Stimulated activated naive CD8-positive, alpha-beta T cell treated with anti-CD3 and anti-CD28 coated beads, Interleukin-15, Interleukin-2, amounts not matched to agents 100 ng/mL and 50 ng/mL, for 24 hours (primary cell): ENCODE measurements at regions not wholly inside any gene's neighbourhood (a gene's known extent, or its start where the extent isn't known, plus 50 kb on each side); places are given as distances from the start of the nearest gene placed in this dataset.
"Not testable (repeated sequence)": the region's sequence is repeated elsewhere in the genome, so short reads cannot be mapped to it uniquely, and the experiment has no call there.

Source experiments
- H3K27ac Mint-ChIP-seq: one replicate; pipeline ENCODE4 v1.8.0; 2021; ENCODE audit warnings: mild to moderate bottlenecking, mixed read lengths
- H3K27me3 Mint-ChIP-seq: one replicate; pipeline ENCODE4 v1.8.0; 2021; ENCODE audit warnings: mixed read lengths
- H3K36me3 Mint-ChIP-seq: one replicate; pipeline ENCODE4 v1.8.0; 2021; ENCODE audit warnings: low read depth, mixed read lengths
- H3K4me1 Mint-ChIP-seq: one replicate; pipeline ENCODE4 v1.8.0; 2021; ENCODE audit warnings: low read depth, mixed read lengths
- H3K4me3 Mint-ChIP-seq: one replicate; pipeline ENCODE4 v1.8.0; 2021; ENCODE audit warnings: mild to moderate bottlenecking, mixed read lengths
- H3K9me3 Mint-ChIP-seq: one replicate; pipeline ENCODE4 v1.8.0; 2021; ENCODE audit warnings: mixed read lengths

DNA sequence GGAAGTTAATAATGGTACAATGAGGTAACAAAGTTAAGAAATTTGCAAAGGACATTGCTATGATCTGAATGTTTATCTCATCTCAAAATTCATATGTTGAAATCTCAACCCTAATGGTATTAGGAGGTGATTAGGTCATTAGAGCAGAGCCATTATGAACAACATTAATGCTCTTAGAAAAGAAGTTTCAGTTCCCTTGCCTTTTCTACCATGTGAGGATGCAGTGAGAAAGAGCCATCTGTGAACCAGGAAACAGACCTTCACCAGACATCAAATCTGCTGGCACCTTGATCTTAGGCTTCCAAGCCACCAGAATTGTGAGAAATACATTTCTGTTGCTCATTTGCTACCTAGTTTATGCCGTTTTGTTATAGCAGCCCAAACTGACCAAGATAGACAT, 757.6 kb downstream of the NR4A2 start:
- Mint-ChIP-seq H3K36me3 (no peaks in the 10 kb centered on the region), H3K4me3 (no peak overlapping the region), H3K9me3 (no peaks in the 10 kb centered on the region), H3K4me1 (no peaks in the 10 kb centered on the region), H3K27ac (no peak overlapping the region), H3K27me3 (no peaks in the 10 kb centered on the region)

DNA sequence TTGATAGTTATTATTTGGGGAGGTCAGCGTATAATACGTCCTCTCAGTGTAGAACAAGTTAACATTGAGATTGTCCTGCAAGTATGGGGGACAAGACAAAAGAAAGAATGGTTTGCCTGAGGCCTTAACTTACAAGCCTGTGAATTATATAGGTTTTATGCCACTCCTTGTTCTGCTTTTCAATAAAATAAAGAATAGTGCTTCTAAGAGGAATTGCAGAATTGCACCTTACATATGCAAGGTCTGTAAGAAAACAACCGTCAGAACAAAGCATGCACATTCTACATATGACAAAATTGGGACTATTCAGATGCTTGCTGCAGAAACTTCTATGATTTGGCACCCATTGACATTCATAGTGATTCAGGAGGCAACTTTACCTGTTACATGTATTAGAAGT, 785.0 kb downstream of the NR4A2 start:
- H3K27ac Mint-ChIP-seq = no peak overlapping the region
- no peaks in the 10 kb centered on the region for H3K9me3 Mint-ChIP-seq
- H3K4me3 Mint-ChIP-seq = no peak overlapping the region
- no peaks in the 10 kb centered on the region for H3K4me1 Mint-ChIP-seq
- H3K36me3 Mint-ChIP-seq = no peaks in the 10 kb centered on the region
- no peaks in the 10 kb centered on the region for H3K27me3 Mint-ChIP-seq

DNA sequence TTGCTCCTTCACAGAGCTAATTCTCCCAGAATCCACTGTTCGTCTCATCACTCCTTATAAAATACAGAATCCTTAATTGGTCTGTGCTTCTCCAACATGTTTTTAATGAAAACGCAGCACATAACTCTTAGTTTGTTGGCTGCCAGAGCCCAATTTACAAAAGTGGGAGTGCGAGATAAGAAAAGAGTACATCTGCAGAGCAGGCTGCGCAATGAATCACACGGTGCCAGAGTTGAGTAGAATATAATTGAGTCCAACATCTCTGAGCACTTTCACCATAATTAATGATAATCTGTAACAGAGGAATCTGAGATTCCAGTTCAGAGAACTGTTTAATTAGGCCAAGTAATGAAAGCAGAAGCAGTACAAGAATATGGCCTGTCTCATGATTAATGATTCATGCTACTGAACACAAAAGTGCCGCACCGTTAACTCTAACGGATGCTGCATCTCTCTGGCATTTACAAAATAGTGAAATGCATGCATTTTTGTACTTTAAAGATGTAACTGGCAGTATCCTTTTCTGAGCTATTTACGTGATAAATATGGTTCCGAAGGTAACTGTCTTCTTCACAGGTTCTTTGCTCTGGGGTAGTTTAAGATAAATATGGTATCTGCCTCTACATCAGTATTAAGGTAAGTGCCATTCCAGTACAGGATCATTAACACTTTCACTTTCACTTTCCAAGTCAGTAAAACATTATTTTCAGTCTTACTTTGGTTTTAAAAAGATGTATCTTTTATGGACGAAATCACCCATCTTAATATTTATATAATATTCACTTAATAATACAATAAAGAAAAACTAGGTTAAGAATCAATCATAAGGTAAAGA, 785.6 kb downstream of the NR4A2 start:
- H3K36me3 Mint-ChIP-seq = no peaks in the 10 kb centered on the region
- no peaks in the 10 kb centered on the region for H3K9me3 Mint-ChIP-seq
- H3K27ac Mint-ChIP-seq = no peak overlapping the region
- H3K27me3 Mint-ChIP-seq = no peaks in the 10 kb centered on the region
- no peaks in the 10 kb centered on the region for H3K4me1 Mint-ChIP-seq
- no peak overlapping the region for H3K4me3 Mint-ChIP-seq

DNA sequence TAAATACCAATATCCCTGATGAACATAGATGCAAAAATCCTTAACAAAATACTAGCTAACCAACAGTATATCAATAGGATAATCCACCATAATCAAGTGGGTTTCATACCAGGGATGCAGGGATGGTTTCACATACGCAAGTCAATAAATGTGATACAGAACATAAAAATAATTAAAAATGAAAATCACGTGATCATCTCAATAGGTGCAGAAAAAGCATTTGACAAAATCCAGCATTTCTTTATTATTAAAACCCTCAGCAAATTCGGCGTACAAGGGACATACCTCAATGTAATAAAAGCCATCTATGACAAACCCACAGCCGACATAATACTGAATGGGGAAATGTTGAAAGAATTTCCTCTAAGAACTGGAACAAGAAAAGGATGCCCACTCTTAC, 793.5 kb downstream of the NR4A2 start:
- H3K9me3 Mint-ChIP-seq, H3K4me1 Mint-ChIP-seq, H3K27ac Mint-ChIP-seq, H3K4me3 Mint-ChIP-seq, H3K36me3 Mint-ChIP-seq, H3K27me3 Mint-ChIP-seq: not testable (repeated sequence)

DNA sequence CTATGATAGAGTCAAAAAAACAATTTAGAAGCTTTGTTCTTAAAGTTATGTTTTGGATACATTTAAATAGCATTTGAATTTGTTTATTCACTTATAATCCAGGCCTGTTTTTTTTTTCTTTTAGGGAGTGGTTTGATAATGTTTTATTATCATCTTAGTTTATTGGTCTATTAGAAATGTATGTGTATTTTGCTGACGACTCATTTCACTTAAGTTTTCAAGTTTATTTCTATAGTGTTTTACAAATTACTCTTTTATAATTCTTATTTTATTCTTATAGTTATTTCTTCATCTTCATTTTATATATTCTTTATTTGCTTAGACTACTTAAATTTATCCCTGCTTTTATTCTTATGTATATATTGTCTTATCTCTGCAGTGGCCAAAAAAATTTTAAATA, 804.5 kb downstream of the NR4A2 start:
- H3K4me1 Mint-ChIP-seq = no peaks in the 10 kb centered on the region
- H3K9me3 Mint-ChIP-seq = no peaks in the 10 kb centered on the region
- H3K27ac Mint-ChIP-seq = no peak overlapping the region
- H3K27me3 Mint-ChIP-seq = no peaks in the 10 kb centered on the region
- no peaks in the 10 kb centered on the region for H3K36me3 Mint-ChIP-seq
- H3K4me3 Mint-ChIP-seq = no peak overlapping the region

DNA sequence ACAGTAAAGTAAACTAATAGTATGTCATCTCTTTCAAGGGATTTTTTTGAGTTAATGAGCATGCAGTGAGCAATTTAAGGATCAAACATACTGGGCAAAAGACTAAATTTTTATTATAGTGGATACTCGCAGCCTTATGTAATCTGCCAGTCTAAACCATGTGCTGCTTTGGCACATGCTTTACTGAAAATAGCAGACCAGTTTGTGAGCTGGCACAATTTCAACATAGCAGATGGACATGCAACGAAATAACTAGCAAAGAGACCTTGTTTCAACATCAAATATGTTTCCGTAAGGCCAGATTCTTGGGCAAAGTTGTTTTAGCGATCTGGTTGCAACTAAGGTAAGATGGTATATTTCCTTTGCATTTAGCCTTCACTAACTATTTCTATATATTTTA, 807.3 kb downstream of the NR4A2 start:
- H3K27ac Mint-ChIP-seq = no peak overlapping the region
- no peaks in the 10 kb centered on the region for H3K36me3 Mint-ChIP-seq
- no peaks in the 10 kb centered on the region for H3K9me3 Mint-ChIP-seq
- H3K4me1 Mint-ChIP-seq = no peaks in the 10 kb centered on the region
- H3K27me3 Mint-ChIP-seq = no peaks in the 10 kb centered on the region
- no peak overlapping the region for H3K4me3 Mint-ChIP-seq

DNA sequence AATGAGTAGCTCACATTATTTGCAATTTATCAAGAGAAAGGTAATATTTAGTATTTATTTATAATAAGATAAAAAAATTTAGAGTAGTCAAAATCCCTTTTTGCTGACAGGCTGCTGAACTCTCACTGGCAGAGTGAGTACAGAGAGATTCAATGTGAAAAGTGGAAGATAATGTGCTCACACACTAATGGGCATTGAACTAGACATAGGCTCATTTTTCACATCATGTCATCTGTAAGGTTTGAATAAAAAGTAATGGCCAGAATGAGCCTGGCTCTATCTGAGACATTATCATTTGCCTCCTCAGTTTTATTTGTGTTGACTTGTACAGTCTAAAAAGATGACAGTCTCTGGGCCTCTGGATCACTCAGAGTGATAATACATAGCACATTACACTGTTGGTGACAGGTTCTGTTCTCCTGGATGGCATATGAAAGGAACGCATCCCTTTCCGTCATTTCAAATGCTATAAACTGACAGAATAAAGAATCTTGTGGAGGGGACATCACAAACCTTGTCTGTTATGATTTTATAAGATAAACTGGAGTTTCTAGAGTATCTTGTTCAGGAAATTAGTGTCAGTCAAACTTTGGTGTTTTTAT, 812.9 kb downstream of the NR4A2 start:
- Mint-ChIP-seq H3K36me3 (no peaks in the 10 kb centered on the region), H3K27me3 (no peaks in the 10 kb centered on the region), H3K4me3 (no peak overlapping the region), H3K9me3 (no peaks in the 10 kb centered on the region), H3K4me1 (no peaks in the 10 kb centered on the region), H3K27ac (no peak overlapping the region)

DNA sequence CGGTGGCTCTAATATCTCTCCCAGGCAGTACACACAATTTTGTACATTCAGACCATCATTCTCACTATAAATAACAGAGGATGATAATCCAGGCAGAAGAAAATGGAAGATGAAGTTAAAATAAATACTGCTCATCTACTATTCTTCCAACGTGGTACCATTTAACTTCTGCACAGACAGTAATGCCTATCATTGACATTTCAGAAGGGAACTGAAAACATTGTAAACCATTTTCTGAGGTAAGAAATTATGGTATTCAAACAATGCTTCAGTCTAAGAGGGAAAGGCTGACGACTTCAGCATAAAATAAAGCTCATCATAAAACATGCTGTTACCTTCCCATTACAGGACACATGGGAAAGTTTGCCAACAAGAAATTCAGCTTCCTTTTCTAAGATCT, 814.4 kb downstream of the NR4A2 start:
- Mint-ChIP-seq H3K4me1 (no peaks in the 10 kb centered on the region), H3K9me3 (no peaks in the 10 kb centered on the region), H3K36me3 (no peaks in the 10 kb centered on the region), H3K27ac (no peak overlapping the region), H3K27me3 (no peaks in the 10 kb centered on the region), H3K4me3 (no peak overlapping the region)

DNA sequence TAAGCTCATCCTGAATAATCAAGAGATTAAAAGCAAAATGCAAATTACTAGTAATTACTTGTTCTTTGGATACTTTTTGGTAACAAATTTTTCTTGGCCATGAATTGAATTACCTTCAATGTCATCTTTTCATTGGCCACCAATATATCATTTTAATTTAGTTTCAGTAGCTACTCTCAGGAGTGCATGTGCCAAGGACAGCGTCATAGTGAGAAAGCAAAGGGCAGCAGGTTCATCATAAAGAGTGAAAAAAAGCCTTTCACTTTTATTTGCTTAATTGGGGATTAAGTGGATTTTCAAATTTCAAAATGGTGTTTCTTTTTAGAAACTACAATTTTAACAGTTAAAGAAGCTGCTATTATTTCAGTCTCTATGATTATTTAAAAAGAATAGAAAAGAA, 815.2 kb downstream of the NR4A2 start:
- Mint-ChIP-seq H3K4me1 (no peaks in the 10 kb centered on the region), H3K27me3 (no peaks in the 10 kb centered on the region), H3K9me3 (no peaks in the 10 kb centered on the region), H3K36me3 (no peaks in the 10 kb centered on the region), H3K4me3 (no peak overlapping the region), H3K27ac (no peak overlapping the region)

DNA sequence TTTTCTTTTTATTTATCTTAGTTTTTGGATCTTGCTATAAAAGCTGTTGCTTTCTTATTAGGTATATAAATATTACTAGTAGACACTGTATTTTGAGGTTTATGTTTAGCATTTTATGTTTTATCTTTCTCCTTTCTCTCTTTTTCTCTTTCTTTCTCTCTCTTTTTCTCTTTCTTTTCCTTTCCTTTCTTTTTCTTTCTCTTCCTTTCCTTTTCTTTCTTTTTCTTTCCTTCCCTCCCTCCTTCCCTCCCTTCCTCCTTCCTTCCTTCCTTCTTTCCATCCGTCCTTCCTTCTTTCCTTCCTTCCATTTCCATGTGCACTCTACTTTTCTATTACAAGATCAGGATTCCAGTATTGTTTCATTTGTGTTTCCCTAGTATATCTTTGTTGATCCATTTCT, 814.8 kb downstream of the KCNJ3 start:
- H3K27ac Mint-ChIP-seq = no peak overlapping the region
- H3K4me1 Mint-ChIP-seq = no peaks in the 10 kb centered on the region
- no peaks in the 10 kb centered on the region for H3K9me3 Mint-ChIP-seq
- H3K36me3 Mint-ChIP-seq = no peaks in the 10 kb centered on the region
- H3K4me3 Mint-ChIP-seq = no peak overlapping the region
- no peaks in the 10 kb centered on the region for H3K27me3 Mint-ChIP-seq

DNA sequence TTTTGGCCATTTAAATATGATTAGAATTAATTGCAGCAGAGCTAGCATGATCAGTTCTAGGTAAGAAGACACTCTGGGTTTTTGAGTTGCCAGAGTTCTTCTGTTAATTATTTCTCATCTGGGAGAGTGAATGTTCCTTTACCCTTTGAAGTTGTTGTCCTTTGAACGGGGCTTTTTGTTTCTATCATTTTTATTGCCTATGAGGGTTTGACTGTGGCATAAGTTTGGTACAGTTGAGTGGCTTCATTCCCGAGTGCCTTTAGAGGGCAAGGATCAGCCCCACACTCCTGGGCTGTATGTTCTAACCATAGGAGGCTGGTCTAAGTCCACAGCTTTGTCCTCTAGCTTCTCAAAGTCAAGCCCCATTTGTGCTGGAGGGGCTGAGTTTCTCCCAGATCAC, 804.3 kb downstream of the KCNJ3 start:
- H3K27ac Mint-ChIP-seq = no peak overlapping the region
- H3K36me3 Mint-ChIP-seq = no peaks in the 10 kb centered on the region
- H3K9me3 Mint-ChIP-seq = peaks cover 8% of the 10 kb centered on the region
- no peaks in the 10 kb centered on the region for H3K4me1 Mint-ChIP-seq
- no peaks in the 10 kb centered on the region for H3K27me3 Mint-ChIP-seq
- no peak overlapping the region for H3K4me3 Mint-ChIP-seq

DNA sequence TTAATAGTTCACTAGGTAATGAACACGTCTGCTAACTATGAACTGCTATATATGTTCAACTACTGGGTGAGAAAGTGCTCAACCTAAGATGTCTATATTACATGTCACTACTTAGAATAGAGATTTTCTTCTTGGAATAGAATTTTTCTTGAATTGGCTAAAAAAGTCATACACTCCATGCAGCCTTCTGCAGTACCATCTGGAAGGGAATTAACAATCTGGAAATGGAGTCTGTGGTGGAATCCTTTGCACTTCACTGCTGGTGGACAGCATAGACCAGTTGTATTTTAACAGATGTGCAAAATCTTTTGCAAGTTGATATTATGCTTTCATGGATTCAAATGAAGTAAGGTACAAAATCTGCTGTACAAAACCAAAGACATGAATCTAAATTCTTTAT, 799.6 kb downstream of the KCNJ3 start:
- H3K27ac Mint-ChIP-seq = no peak overlapping the region
- H3K27me3 Mint-ChIP-seq = no peaks in the 10 kb centered on the region
- no peaks in the 10 kb centered on the region for H3K4me1 Mint-ChIP-seq
- no peaks in the 10 kb centered on the region for H3K36me3 Mint-ChIP-seq
- peaks cover 8% of the 10 kb centered on the region for H3K9me3 Mint-ChIP-seq
- no peak overlapping the region for H3K4me3 Mint-ChIP-seq

DNA sequence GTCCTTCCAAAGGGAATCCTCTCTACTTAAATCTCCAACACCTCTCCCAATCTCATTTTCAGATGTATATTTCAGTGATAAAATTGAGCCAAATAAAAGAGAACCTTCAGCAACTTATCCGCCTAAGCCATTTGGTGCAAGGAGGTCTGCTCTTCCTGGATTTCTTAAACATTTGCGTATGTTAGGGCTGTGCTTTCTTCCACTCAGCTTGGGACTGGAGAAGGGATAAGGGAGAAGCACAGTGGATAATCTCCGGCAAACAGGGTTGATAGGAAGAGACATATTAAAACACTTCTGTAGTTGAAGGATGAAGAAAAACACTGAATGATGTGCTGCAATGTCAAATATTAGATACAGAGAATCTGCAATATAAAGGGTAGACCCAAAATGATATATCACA, 796.2 kb downstream of the KCNJ3 start:
- Mint-ChIP-seq H3K9me3 (peaks cover 4% of the 10 kb centered on the region), H3K36me3 (no peaks in the 10 kb centered on the region), H3K4me1 (no peaks in the 10 kb centered on the region), H3K27me3 (no peaks in the 10 kb centered on the region), H3K4me3 (no peak overlapping the region), H3K27ac (no peak overlapping the region)

DNA sequence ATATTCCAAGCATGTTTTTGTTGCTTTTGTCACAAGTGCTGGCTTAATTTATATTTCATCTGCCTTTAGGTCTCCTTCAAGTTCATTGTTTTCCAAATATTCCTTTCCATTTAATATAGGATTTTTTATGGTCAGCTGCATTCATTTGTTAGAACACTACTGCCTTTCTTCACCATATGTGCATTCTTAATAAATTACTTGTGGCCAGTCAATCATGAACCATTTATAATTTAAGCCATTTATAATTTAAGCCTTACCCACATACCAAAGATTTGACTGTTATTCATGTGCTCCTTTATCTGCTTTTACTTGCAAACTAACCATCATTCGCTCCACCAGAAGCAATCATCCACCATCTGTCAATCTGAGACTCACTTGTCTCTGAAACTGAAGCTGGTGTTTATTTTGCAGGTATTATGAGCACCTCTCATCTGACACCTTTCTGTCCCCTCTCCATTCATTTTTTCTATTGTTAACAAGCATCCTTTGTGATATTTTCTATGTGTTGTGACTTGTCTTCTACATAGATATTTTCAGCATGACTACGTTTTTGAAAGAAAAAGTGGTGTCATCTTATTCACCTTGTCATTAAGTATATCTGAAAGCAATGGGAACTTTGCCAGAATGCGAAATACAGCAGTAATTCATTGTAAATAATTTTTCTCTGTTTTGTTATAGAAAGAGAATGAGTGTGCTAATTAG, 786.8 kb downstream of the KCNJ3 start:
- Mint-ChIP-seq H3K9me3 (peaks cover 10% of the 10 kb centered on the region), H3K27me3 (no peaks in the 10 kb centered on the region), H3K4me3 (no peak overlapping the region), H3K4me1 (no peaks in the 10 kb centered on the region), H3K36me3 (no peaks in the 10 kb centered on the region), H3K27ac (no peak overlapping the region)

DNA sequence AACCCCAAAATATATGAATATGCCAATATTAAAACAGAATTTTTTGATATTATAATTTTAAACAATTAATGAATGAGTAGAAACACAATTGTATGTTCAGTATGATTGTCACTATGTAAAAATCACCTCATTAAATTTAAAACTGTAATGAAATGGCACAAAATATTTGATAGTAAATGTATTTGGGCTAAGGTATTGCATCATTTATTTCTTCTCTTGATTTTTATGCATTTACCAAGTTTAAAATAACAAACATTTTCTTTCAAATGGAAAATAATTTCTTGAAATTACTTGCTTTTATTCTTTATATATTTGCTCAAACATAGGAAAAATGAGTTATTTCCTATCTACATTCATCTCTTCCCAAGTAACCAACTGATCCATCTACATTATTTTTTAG, 782.6 kb downstream of the KCNJ3 start:
- H3K9me3 Mint-ChIP-seq = peaks cover 18% of the 10 kb centered on the region
- no peaks in the 10 kb centered on the region for H3K36me3 Mint-ChIP-seq
- no peak overlapping the region for H3K27ac Mint-ChIP-seq
- no peaks in the 10 kb centered on the region for H3K4me1 Mint-ChIP-seq
- no peak overlapping the region for H3K4me3 Mint-ChIP-seq
- H3K27me3 Mint-ChIP-seq = no peaks in the 10 kb centered on the region
